ENCODE measurements at regions not wholly inside any gene's neighbourhood (a gene's known extent, or its start where the extent isn't known, plus 50 kb on each side); places are given as distances from the start of the nearest gene placed in this dataset.
"Not testable (repeated sequence)": the region's sequence is repeated elsewhere in the genome, so short reads cannot be mapped to it uniquely, and the experiment has no call there.

- no peak for TF ChIP-seq EZH2phosphoT487 (IDR thresholded peaks at IDR 0.05; ENCODE audit: unreplicated experiment)
- TF ChIP-seq REST (IDR thresholded peaks at IDR 0.05; ENCODE audit: unreplicated experiment), result no peak
- no peak for TF ChIP-seq STAT1 (IDR thresholded peaks at IDR 0.05; ENCODE audit: unreplicated experiment)
- no peak for TF ChIP-seq NANOG (IDR thresholded peaks at IDR 0.05; ENCODE audit: borderline replicate concordance)
- TF ChIP-seq ZNF331 (CRISPR knock-in tag; IDR thresholded peaks at IDR 0.05; ENCODE audit: low read depth), result no peak
- no peak for TF ChIP-seq ZNF114 (CRISPR knock-in tag; IDR thresholded peaks at IDR 0.05)
- TF ChIP-seq ZNF462 (CRISPR knock-in tag; IDR thresholded peaks at IDR 0.05), result no peak
- no peak for TF ChIP-seq POLR2AphosphoS5 (IDR thresholded peaks at IDR 0.05; ENCODE audit: low read depth)
- no peak for TF ChIP-seq EZH2 (IDR thresholded peaks at IDR 0.05; ENCODE audit: low read depth, unreplicated experiment)
- Histone ChIP-seq H3F3A (replicated peaks; ENCODE audit: low read depth) (no peaks in the 10 kb centered on the region), H3K4me2 (no peak overlapping the region), H3K27me3 (ENCODE audit: insufficient read depth) (no peaks in the 10 kb centered on the region), H3K4me3 (no peak overlapping the region), H3K79me2 (replicated peaks; ENCODE audit: insufficient read depth) (no peaks in the 10 kb centered on the region), H3K4me1 (ENCODE audit: insufficient read depth) (no peaks in the 10 kb centered on the region), H3K36me3 (ENCODE audit: insufficient read depth) (no peaks in the 10 kb centered on the region), H2AFZ (no peak overlapping the region), H4K20me1 (replicated peaks; ENCODE audit: insufficient read depth) (no peaks in the 10 kb centered on the region), H3K9me2 (ENCODE audit: insufficient read depth) (no peaks in the 10 kb centered on the region), H3K27ac (ENCODE audit: low read depth) (no peak overlapping the region)
- ATAC-seq, result no peak
- H3K27me3 Mint-ChIP-seq (ENCODE audit: insufficient read depth, low read depth, poor library complexity), result no peaks in the 10 kb centered on the region
- no peaks in the 10 kb centered on the region for H3K36me3 Mint-ChIP-seq (ENCODE audit: low read depth)
- no peak overlapping the region for H3K4me3 Mint-ChIP-seq
- no peak overlapping the region for H3K27ac Mint-ChIP-seq
- no peak for DNase-seq (ENCODE audit: low spot score)
- no peaks in the 10 kb centered on the region for H3K4me1 Mint-ChIP-seq
- no peaks in the 10 kb centered on the region for H3K9me3 Mint-ChIP-seq
Observed at GRCh38 chr13:63773476-63773875, 2357.8 kb upstream of the PCDH20 start.

- H3K9me3 Mint-ChIP-seq; H3F3A ChIP-seq (replicated peaks; ENCODE audit: low read depth); ATAC-seq; H2AFZ ChIP-seq; H3K4me3 Mint-ChIP-seq; DNase-seq (ENCODE audit: low spot score); H3K27ac ChIP-seq (ENCODE audit: low read depth); H3K36me3 Mint-ChIP-seq (ENCODE audit: low read depth); H3K27me3 ChIP-seq (ENCODE audit: insufficient read depth); H3K4me1 ChIP-seq (ENCODE audit: insufficient read depth); H3K9me2 ChIP-seq (ENCODE audit: insufficient read depth); H3K36me3 ChIP-seq (ENCODE audit: insufficient read depth); H3K27me3 Mint-ChIP-seq (ENCODE audit: insufficient read depth, low read depth, poor library complexity); H3K4me3 ChIP-seq; H4K20me1 ChIP-seq (replicated peaks; ENCODE audit: insufficient read depth); H3K4me2 ChIP-seq; H3K4me1 Mint-ChIP-seq; H3K79me2 ChIP-seq (replicated peaks; ENCODE audit: insufficient read depth): not testable (repeated sequence)
- H3K27ac Mint-ChIP-seq, result peak overlapping the region; percentile 69; the same call in 1 of the 2 replicates
Observed at GRCh38 chr13:63757683-63758082, 2342.0 kb upstream of the PCDH20 start.

- DNase-seq (ENCODE audit: low spot score); H2AFZ ChIP-seq; H3K4me3 ChIP-seq; H3K36me3 Mint-ChIP-seq (ENCODE audit: low read depth); H3K4me2 ChIP-seq; H3K9me3 Mint-ChIP-seq; H3K27ac Mint-ChIP-seq; H3K27me3 Mint-ChIP-seq (ENCODE audit: insufficient read depth, low read depth, poor library complexity); H3K79me2 ChIP-seq (replicated peaks; ENCODE audit: insufficient read depth); H3K4me1 Mint-ChIP-seq; H3K27me3 ChIP-seq (ENCODE audit: insufficient read depth); H3K4me3 Mint-ChIP-seq; H3K36me3 ChIP-seq (ENCODE audit: insufficient read depth); H4K20me1 ChIP-seq (replicated peaks; ENCODE audit: insufficient read depth); H3F3A ChIP-seq (replicated peaks; ENCODE audit: low read depth); H3K9me2 ChIP-seq (ENCODE audit: insufficient read depth); H3K27ac ChIP-seq (ENCODE audit: low read depth); H3K4me1 ChIP-seq (ENCODE audit: insufficient read depth): not testable (repeated sequence)
- peak; percentile 99 for ATAC-seq
Observed at GRCh38 chr13:63749857-63750256, 2334.2 kb upstream of the PCDH20 start.

Measured in GM23338 (cell line).